OCI-LY3 (cell line): ENCODE measurements at regions not wholly inside any gene's neighbourhood (a gene's known extent, or its start where the extent isn't known, plus 50 kb on each side); places are given as distances from the start of the nearest gene placed in this dataset.

Experiments used
- H2AFZ ChIP-seq: fragments of 200-600, 300-600 bp; shearing (Covaris generic); 2 replicates; pipeline ENCODE4 v1.6.0; 2014; ENCODE audit warnings: antibody characterized with exemption, low read depth, low read length
- H3K27ac ChIP-seq: fragments of 200-600, 300-600 bp; sonication (generic); 2 replicates; pipeline ENCODE4 v1.5.1; 2014; ENCODE audit warnings: mild to moderate bottlenecking, low read length, moderate library complexity, mixed read lengths
- H3K27me3 ChIP-seq: fragments of 200-600, 300-600 bp; sonication (generic); 2 replicates; pipeline ENCODE4 v1.6.1; 2014; ENCODE audit warnings: low read depth, low read length, mixed read lengths
- H3K36me3 ChIP-seq: fragments of 200-600, 300-600 bp; sonication (generic); replicated peaks from 2 replicates; pipeline ENCODE3; 2014; ENCODE audit warnings: low read depth, low read length, mixed read lengths
- H3K4me1 ChIP-seq: fragments of 300-600, 200-600 bp; sonication (generic); 2 replicates; pipeline ENCODE4 v1.6.1; 2014; ENCODE audit warnings: low read length, mixed read lengths
- H3K4me2 ChIP-seq: fragments of 200-600, 300-600 bp; sonication (generic); 2 replicates; pipeline ENCODE4 v1.6.1; 2014; ENCODE audit warnings: low read length, mixed read lengths
- H3K4me3 ChIP-seq: fragments of 300-600, 200-600 bp; sonication (generic); 2 replicates; pipeline ENCODE4 v1.5.1; 2014; ENCODE audit warnings: antibody characterized with exemption, mild to moderate bottlenecking, low read length, moderate library complexity
- H3K79me2 ChIP-seq: fragments of 300-600, 200-600 bp; shearing (Covaris generic); 2 replicates; pipeline ENCODE4 v1.6.1; 2014; ENCODE audit warnings: mild to moderate bottlenecking, low read length, mixed read lengths
- H3K9ac ChIP-seq: fragments of 300-600, 200-600 bp; shearing (Covaris generic); 2 replicates; pipeline ENCODE4 v1.6.0; 2014; ENCODE audit warnings: mild to moderate bottlenecking, low read length, moderate library complexity
- H3K9me3 ChIP-seq: fragments of 200-600, 300-600 bp; shearing (Covaris generic); 2 replicates; pipeline ENCODE4 v1.6.1; 2014; ENCODE audit warnings: low read length, mixed read lengths; ENCODE audit not compliant: insufficient read depth
- H4K20me1 ChIP-seq: fragments of 200-600, 300-600 bp; sonication (generic); 2 replicates; pipeline ENCODE4 v1.6.1; 2016; ENCODE audit warnings: low read length, mixed read lengths; ENCODE audit not compliant: insufficient read depth
- CTCF ChIP-seq: fragments of 200-600, 300-600 bp; sonication (generic); IDR thresholded peaks from 2 replicates; pipeline ENCODE4 v1.5.1; 2014; ENCODE audit warnings: antibody characterized with exemption, low read length, low read depth
- EZH2phosphoT487 ChIP-seq: fragments of 200-600 bp; shearing (Covaris generic); IDR thresholded peaks from 2 replicates; pipeline ENCODE4 v1.6.1; 2018; ENCODE audit warnings: antibody characterized with exemption, mixed run types, low read depth

DNA sequence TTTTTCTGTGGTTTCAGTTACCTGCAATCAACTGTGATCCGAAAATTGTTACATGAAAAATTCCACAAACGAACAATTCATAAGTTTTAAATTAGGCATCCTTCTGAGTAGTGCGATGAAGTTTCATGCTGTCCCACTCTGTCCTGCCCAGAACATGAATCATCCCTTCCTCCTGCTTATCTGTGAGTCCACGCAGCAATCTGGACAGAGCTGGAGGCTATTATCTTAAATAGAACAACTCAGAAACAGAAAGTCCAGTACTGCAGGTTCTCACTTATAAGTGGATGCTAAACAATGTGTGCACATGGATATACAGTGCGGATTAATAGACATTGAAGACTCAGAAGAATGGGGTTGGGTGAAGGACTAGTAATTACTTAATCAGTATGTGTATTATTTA, 583.7 kb upstream of the SPRY2 start:
- Histone ChIP-seq H3K27me3 (no peaks in the 10 kb centered on the region), H3K79me2 (no peaks in the 10 kb centered on the region), H3K36me3 (no peaks in the 10 kb centered on the region), H3K4me1 (no peaks in the 10 kb centered on the region), H3K4me3 (no peak overlapping the region), H3K27ac (no peak overlapping the region), H4K20me1 (no peaks in the 10 kb centered on the region), H3K4me2 (no peak overlapping the region), H2AFZ (no peak overlapping the region), H3K9me3 (no peaks in the 10 kb centered on the region), H3K9ac (no peak overlapping the region)
- TF ChIP-seq CTCF (no peak), EZH2phosphoT487 (no peak)

- Histone ChIP-seq H3K27ac (no peak overlapping the region), H2AFZ (no peak overlapping the region), H4K20me1 (no peaks in the 10 kb centered on the region), H3K4me2 (no peak overlapping the region), H3K79me2 (no peaks in the 10 kb centered on the region), H3K9me3 (no peaks in the 10 kb centered on the region), H3K36me3 (no peaks in the 10 kb centered on the region), H3K9ac (no peak overlapping the region), H3K27me3 (no peaks in the 10 kb centered on the region), H3K4me3 (no peak overlapping the region), H3K4me1 (no peaks in the 10 kb centered on the region)
- TF ChIP-seq EZH2phosphoT487, result no peak
- TF ChIP-seq CTCF, result peak; percentile 53
Observed at GRCh38 chr13:80923907-80924306, 583.0 kb upstream of the SPRY2 start.

GRCh38 chr13:80921971-80922370, 581.0 kb upstream of the SPRY2 start:
- TF ChIP-seq EZH2phosphoT487 (no peak), CTCF (no peak)
- no peaks in the 10 kb centered on the region for H3K79me2 ChIP-seq
- H3K9ac ChIP-seq, result no peak overlapping the region
- no peak overlapping the region for H3K4me3 ChIP-seq
- H3K4me2 ChIP-seq, result no peak overlapping the region
- H3K27ac ChIP-seq, result no peak overlapping the region
- no peaks in the 10 kb centered on the region for H3K4me1 ChIP-seq
- no peaks in the 10 kb centered on the region for H3K9me3 ChIP-seq
- H4K20me1 ChIP-seq, result no peaks in the 10 kb centered on the region
- H3K36me3 ChIP-seq, result no peaks in the 10 kb centered on the region
- no peaks in the 10 kb centered on the region for H3K27me3 ChIP-seq
- H2AFZ ChIP-seq, result no peak overlapping the region

DNA sequence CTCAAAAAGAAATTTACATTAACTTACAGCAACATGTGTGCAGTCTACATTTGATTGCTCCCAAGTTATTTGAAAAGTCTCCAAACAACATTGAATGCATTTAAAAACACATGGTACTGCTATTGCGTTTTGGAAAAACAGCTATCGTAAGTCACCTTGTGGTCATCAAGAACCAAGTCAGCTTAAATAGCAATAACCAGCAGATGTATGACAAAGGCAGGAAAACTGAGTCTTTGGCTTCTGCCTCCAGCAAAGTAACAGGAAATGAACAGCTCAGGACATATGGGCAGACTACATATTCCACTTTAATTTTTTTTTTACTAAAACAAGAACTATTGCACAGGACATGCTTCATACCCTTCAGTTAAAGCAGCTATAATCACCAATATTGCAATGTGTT, 580.6 kb upstream of the SPRY2 start:
- no peak overlapping the region for H2AFZ ChIP-seq
- H3K9me3 ChIP-seq, result no peaks in the 10 kb centered on the region
- no peaks in the 10 kb centered on the region for H3K4me1 ChIP-seq
- H3K36me3 ChIP-seq, result no peaks in the 10 kb centered on the region
- H3K79me2 ChIP-seq, result no peaks in the 10 kb centered on the region
- H3K4me3 ChIP-seq, result no peak overlapping the region
- TF ChIP-seq CTCF, result no peak
- TF ChIP-seq EZH2phosphoT487, result no peak
- H3K9ac ChIP-seq, result no peak overlapping the region
- H4K20me1 ChIP-seq, result no peaks in the 10 kb centered on the region
- H3K27me3 ChIP-seq, result no peaks in the 10 kb centered on the region
- no peak overlapping the region for H3K4me2 ChIP-seq
- H3K27ac ChIP-seq, result no peak overlapping the region
